H1 (cell line): ENCODE measurements at regions not wholly inside any gene's neighbourhood (a gene's known extent, or its start where the extent isn't known, plus 50 kb on each side); places are given as distances from the start of the nearest gene placed in this dataset.

Source experiments
- CTCF ChIA-PET: fragments of 300-600 bp; sonication (Branson Sonifier 250); formaldehyde crosslinking; loops from one replicate; lab custom pipeline; 2021; ENCODE audit not compliant: partially characterized antibody; lab: Charles Lee
- POLR2A ChIA-PET: fragments of 300-600 bp; sonication (Branson Sonifier 250); formaldehyde crosslinking; loops from one replicate; lab custom pipeline; 2021; ENCODE audit warnings: inconsistent platforms; ENCODE audit not compliant: partially characterized antibody; lab: Charles Lee
- DNase-seq, 2 experiments: peaks; one replicate each; pipeline versions ENCODE4 v3.0.0 to v3.0.0-alpha.2; 2010 to 2022; ENCODE audit warnings: low spot score in 2 of 2, low read depth in 1 of 2, mixed read lengths in 1 of 2
- FAIRE-seq: peaks from 2 replicates; lab custom pipeline; 2011; peaks lifted over from hg19 to GRCh38; lab: Jason Lieb, UNC
- H2AFZ ChIP-seq: 2 replicates; pipeline ENCODE4 v1.8.1; 2012; ENCODE audit warnings: low read length, inconsistent platforms
- H2AK5ac ChIP-seq: 2 replicates; pipeline ENCODE4 v1.6.1; 2013; ENCODE audit warnings: low read depth, low read length
- H2BK120ac ChIP-seq: replicated peaks from 2 replicates; pipeline ENCODE3; 2013; ENCODE audit warnings: low read depth, low read length, inconsistent platforms
- H2BK12ac ChIP-seq: 2 replicates; pipeline ENCODE4 v1.6.1; 2013; ENCODE audit warnings: low read depth, low read length
- H2BK15ac ChIP-seq: 2 replicates; pipeline ENCODE4 v1.6.1; 2013; ENCODE audit warnings: low read length
- H2BK20ac ChIP-seq: 2 replicates; pipeline ENCODE4 v1.6.1; 2013; ENCODE audit warnings: low read length
- H2BK5ac ChIP-seq: 2 replicates; pipeline ENCODE4 v1.6.1; 2013; ENCODE audit warnings: low read depth, low read length
- H3K14ac ChIP-seq: 2 replicates; pipeline ENCODE4 v1.6.1; 2013; ENCODE audit warnings: inconsistent platforms; ENCODE audit not compliant: insufficient read length
- H3K18ac ChIP-seq: 2 replicates; pipeline ENCODE4 v1.6.1; 2013; ENCODE audit warnings: low read length; ENCODE audit errors: extremely low read depth
- H3K23ac ChIP-seq: 2 replicates; pipeline ENCODE4 v1.6.1; 2013; ENCODE audit warnings: inconsistent platforms; ENCODE audit not compliant: insufficient read length
- H3K23me2 ChIP-seq: 2 replicates; pipeline ENCODE4 v1.6.1; 2013; ENCODE audit warnings: low read depth, low read length
- H3K27ac ChIP-seq: 2 replicates; pipeline ENCODE4 v1.6.1; 2011; ENCODE audit warnings: low read depth, low read length, inconsistent platforms
- H3K27me3 ChIP-seq, 4 experiments: replicated peaks in 1 of 4; 1 replicate in 1 of 4; 2 replicates in 3 of 4; pipeline versions ENCODE4 v1.6.1 to v1.8.1; 2011 to 2013; ENCODE audit warnings: low read length in 3 of 4, mild to moderate bottlenecking in 3 of 4, inconsistent platforms in 2 of 4, mixed read lengths in 2 of 4, moderate library complexity in 1 of 4; ENCODE audit not compliant: control insufficient read depth in 3 of 4, insufficient read depth in 3 of 4; ENCODE audit errors: extremely low read depth in 1 of 4
- H3K36me3 ChIP-seq, 4 experiments: 2 replicates each; pipeline versions ENCODE4 v1.6.1 to v1.8.1; 2011 to 2013; ENCODE audit warnings: mild to moderate bottlenecking in 4 of 4, low read length in 3 of 4, moderate library complexity in 2 of 4, control low read depth in 1 of 4, inconsistent platforms in 1 of 4; ENCODE audit not compliant: insufficient read depth in 4 of 4, control insufficient read depth in 2 of 4
- H3K4ac ChIP-seq: replicated peaks from 2 replicates; pipeline ENCODE3; 2013; ENCODE audit warnings: low read length, low read depth, mixed read lengths, inconsistent platforms; ENCODE audit not compliant: insufficient read length
- H3K4me1 ChIP-seq, 4 experiments: replicated peaks in 1 of 4; 1 replicate in 1 of 4; 2 replicates in 3 of 4; pipeline versions ENCODE4 v1.6.1 to v1.8.1; 2011 to 2013; ENCODE audit warnings: low read length in 3 of 4, inconsistent platforms in 2 of 4, mixed read lengths in 1 of 4; ENCODE audit not compliant: insufficient read depth in 4 of 4, control insufficient read depth in 3 of 4
- H3K4me2 ChIP-seq, 2 experiments: 2 replicates each; pipeline versions ENCODE4 v1.6.1 to v1.8.1; 2011 to 2013; ENCODE audit warnings: low read depth in 2 of 2, low read length in 2 of 2, control low read depth in 1 of 2, inconsistent platforms in 1 of 2, mild to moderate bottlenecking in 1 of 2; ENCODE audit not compliant: insufficient read depth in 1 of 2
- H3K4me3 ChIP-seq, 4 experiments: fragments of 200-600, 300-600 bp in 1 of 4; sonication (generic), shearing (Covaris generic), sonication (Bioruptor Twin) in 1 of 4; 2 replicates each; pipeline versions ENCODE4 v1.5.1 to v1.8.1; 2011 to 2016; ENCODE audit warnings: low read length in 4 of 4, low read depth in 3 of 4, control low read depth in 2 of 4, inconsistent platforms in 2 of 4, mild to moderate bottlenecking in 2 of 4, mixed read lengths in 1 of 4, moderate library complexity in 1 of 4; ENCODE audit not compliant: insufficient read depth in 2 of 4; ENCODE audit errors: extremely low read depth in 1 of 4
- H3K56ac ChIP-seq: replicated peaks from 2 replicates; pipeline ENCODE3; 2013; ENCODE audit warnings: low read depth, mild to moderate bottlenecking, mixed read lengths, low read length, inconsistent platforms; ENCODE audit not compliant: insufficient read length
- H3K79me1 ChIP-seq: 2 replicates; pipeline ENCODE4 v1.6.1; 2013; ENCODE audit warnings: low read depth, low read length, control low read depth
- H3K79me2 ChIP-seq, 2 experiments: 2 replicates each; pipeline versions ENCODE4 v1.6.1 to v1.8.1; 2012 to 2013; ENCODE audit warnings: low read length in 2 of 2, mild to moderate bottlenecking in 2 of 2, inconsistent platforms in 1 of 2; ENCODE audit not compliant: insufficient read depth in 2 of 2, control insufficient read depth in 1 of 2
- H3K9ac ChIP-seq, 4 experiments: replicated peaks in 1 of 4; 1 replicate in 1 of 4; 2 replicates in 3 of 4; pipeline versions ENCODE4 v1.6.1 to v1.8.1; 2011 to 2013; ENCODE audit warnings: low read depth in 3 of 4, low read length in 3 of 4, control low read depth in 2 of 4, mild to moderate bottlenecking in 2 of 4, moderate library complexity in 2 of 4, inconsistent platforms in 1 of 4; ENCODE audit errors: extremely low read depth in 1 of 4
- H3K9me3 ChIP-seq, 2 experiments: 2 replicates each; pipeline versions ENCODE4 v1.6.1 to v1.8.1; 2012 to 2013; ENCODE audit warnings: mild to moderate bottlenecking in 2 of 2, moderate library complexity in 2 of 2, control low read depth in 1 of 2, inconsistent platforms in 1 of 2, low read depth in 1 of 2, low read length in 1 of 2, mixed read lengths in 1 of 2; ENCODE audit not compliant: insufficient read depth in 2 of 2
- H4K20me1 ChIP-seq, 2 experiments: replicated peaks in 1 of 2; 2 replicates each; pipeline versions ENCODE3 to v1.8.1; 2011 to 2013; ENCODE audit warnings: inconsistent platforms in 2 of 2, low read length in 2 of 2, mild to moderate bottlenecking in 1 of 2; ENCODE audit not compliant: insufficient read depth in 2 of 2, control insufficient read depth in 1 of 2
- H4K5ac ChIP-seq: 2 replicates; pipeline ENCODE4 v1.6.1; 2013; ENCODE audit warnings: low read length, low read depth, mixed read lengths, inconsistent platforms; ENCODE audit not compliant: insufficient read length
- H4K8ac ChIP-seq: 2 replicates; pipeline ENCODE4 v1.8.0; 2013; ENCODE audit warnings: mild to moderate bottlenecking, moderate library complexity, low read length, inconsistent platforms; ENCODE audit not compliant: insufficient read depth; ENCODE audit errors: extremely low read depth
- H4K91ac ChIP-seq: replicated peaks from 2 replicates; pipeline ENCODE3; 2013; ENCODE audit warnings: low read length, mixed read lengths, inconsistent platforms; ENCODE audit not compliant: insufficient read length
- CTCF ChIP-seq, 3 experiments: IDR thresholded peaks; 1 replicate in 2 of 3; 2 replicates in 1 of 3; pipeline versions ENCODE4 v1.5.1 to v1.6.1; 2011; ENCODE audit warnings: low read length in 3 of 3, mild to moderate bottlenecking in 3 of 3, inconsistent platforms in 2 of 3, low read depth in 1 of 3, moderate library complexity in 1 of 3; ENCODE audit not compliant: insufficient read depth in 1 of 3; ENCODE audit errors: control extremely low read depth in 1 of 3
- EP300 ChIP-seq, 2 experiments: IDR thresholded peaks; 1 replicate in 1 of 2; 2 replicates in 1 of 2; pipeline ENCODE4 v1.6.1; 2011 to 2012; ENCODE audit warnings: low read depth in 2 of 2, low read length in 2 of 2, mild to moderate bottlenecking in 2 of 2, borderline replicate concordance in 1 of 2, inconsistent platforms in 1 of 2, moderate library complexity in 1 of 2
- FOSL1 ChIP-seq: IDR thresholded peaks from 2 replicates; pipeline ENCODE4 v1.6.1; 2011; ENCODE audit warnings: mild to moderate bottlenecking, low read depth, low read length, moderate library complexity; ENCODE audit not compliant: insufficient read depth
- JUND ChIP-seq: IDR thresholded peaks from 2 replicates; pipeline ENCODE4 v1.6.1; 2011; ENCODE audit warnings: mild to moderate bottlenecking, improper control_type of control experiment, low read length
- MAFK ChIP-seq: IDR thresholded peaks from 2 replicates; pipeline ENCODE4 v1.6.1; 2012; ENCODE audit warnings: low read depth, mild to moderate bottlenecking, improper control_type of control experiment, low read length
- POLR2AphosphoS5 ChIP-seq: IDR thresholded peaks from 2 replicates; pipeline ENCODE4 v1.6.1; 2011; ENCODE audit warnings: low read depth, low read length
- WGBS, 2 experiments: shearing (Covaris generic) in 1 of 2; methylation state at CpG; one replicate each; pipeline versions ENCODE4 v1.1.6 to v1.1.7; 2013 to 2015; ENCODE audit warnings: low lambda C conversion rate in 2 of 2, mixed read lengths in 2 of 2, inconsistent platforms in 1 of 2, low coverage in 1 of 2, missing lambda C conversion rate in 1 of 2; ENCODE audit not compliant: insufficient replicate concordance in 2 of 2, insufficient coverage in 1 of 2, insufficient read length in 1 of 2; ENCODE audit errors: extremely low coverage in 1 of 2, missing lambda C conversion rate in 1 of 2; 5-methylcytosine and 5-hydroxymethylcytosine counted together

GRCh38 chr12:116411977-116412376, 134.5 kb upstream of the MED13L start:
- H3K27me3 ChIP-seq: no peaks in the 10 kb centered on the region
- H2BK120ac ChIP-seq: no peak overlapping the region
- H2BK20ac ChIP-seq: no peak overlapping the region
- H3K27ac ChIP-seq: no peak overlapping the region
- H3K4ac ChIP-seq: no peak overlapping the region
- no peak overlapping the region for H2AFZ ChIP-seq
- H3K4me3 ChIP-seq: no peak overlapping the region
- H3K56ac ChIP-seq: no peak overlapping the region
- peaks cover 0 to 4% of the 10 kb centered on the region in 2 experiments for H4K20me1 ChIP-seq
- no peak overlapping the region for H3K23ac ChIP-seq
- no peaks in the 10 kb centered on the region for H3K79me2 ChIP-seq
- 89% methylated on average over 3 of the region's 3 CpGs; no CpG with 5 or more reads in 1 of the 2 experiments for WGBS, 2 experiments
- no peak overlapping the region for H2BK12ac ChIP-seq
- H2BK5ac ChIP-seq: no peak overlapping the region
- no peak overlapping the region for H4K5ac ChIP-seq
- CTCF ChIA-PET: interaction anchor here (1.1 to 1.3 kb wide), 2 partner anchors 35 to 344 kb away, joined by 3 read pairs; no protein-coding TSS in a partner anchor
- no peaks in the 10 kb centered on the region for H3K79me1 ChIP-seq
- H3K36me3 ChIP-seq: no peaks in the 10 kb centered on the region; a peak in 1 of 8 replicates
- H3K9ac ChIP-seq: no peak overlapping the region
- H3K18ac ChIP-seq: no peak overlapping the region
- no peak overlapping the region for H4K8ac ChIP-seq
- no peak overlapping the region for H2BK15ac ChIP-seq
- FAIRE-seq (no peak), DNase-seq (no peak)
- POLR2A ChIA-PET: interaction anchor here (0.6 kb wide), 1 partner anchor 142 kb away, joined by 3 read pairs; no protein-coding TSS in a partner anchor
- TF ChIP-seq CTCF (IDR thresholded peaks at IDR 0.05; ENCODE audit: control extremely low read depth in 1 of 3, insufficient read depth in 1 of 3, low read depth in 1 of 3, low read length in 3 of 3) (no peak), EP300 (IDR thresholded peaks at IDR 0.05; ENCODE audit: borderline replicate concordance in 1 of 2, low read depth in 2 of 2, low read length in 2 of 2) (no peak), JUND (no peak), POLR2AphosphoS5 (no peak), MAFK (no peak), FOSL1 (no peak)
- no peak overlapping the region for H4K91ac ChIP-seq
- no peak overlapping the region for H3K4me2 ChIP-seq
- peaks cover 7% of the 10 kb centered on the region for H3K23me2 ChIP-seq
- no peak overlapping the region for H3K14ac ChIP-seq
- no peaks in the 10 kb centered on the region for H3K9me3 ChIP-seq
- H2AK5ac ChIP-seq: no peak overlapping the region
- peaks cover 3 to 10% (median 6%) of the 10 kb centered on the region in 4 experiments; a peak in 6 of 7 replicates for H3K4me1 ChIP-seq
